Vagina (tissue), 2 donors: ENCODE measurements at regions not wholly inside any gene's neighbourhood (a gene's known extent, or its start where the extent isn't known, plus 50 kb on each side); places are given as distances from the start of the nearest gene placed in this dataset.
"Not testable (repeated sequence)": the region's sequence is repeated elsewhere in the genome, so short reads cannot be mapped to it uniquely, and the experiment has no call there.

Experiments
- DNase-seq, 2 donors: peaks; one replicate each; pipeline ENCODE4 v3.0.0-alpha.2; 2017; ENCODE audit errors: extremely low spot score in 2 of 2
- H3K27ac ChIP-seq: fragments of 200-600 bp; sonication (generic); one replicate; pipeline ENCODE4 v1.5.1; 2019
- H3K27me3 ChIP-seq: fragments of 200-600 bp; sonication (generic); one replicate; pipeline ENCODE4 v1.5.1; 2019
- H3K36me3 ChIP-seq, 2 donors: fragments of 200-600 bp; sonication (generic); one replicate each; pipeline ENCODE4 v1.5.1; 2017 to 2019
- H3K4me1 ChIP-seq: fragments of 200-600 bp; sonication (generic); one replicate; pipeline ENCODE4 v1.5.1; 2019
- H3K4me3 ChIP-seq, 2 donors: fragments of 200-600 bp; sonication (generic); 1 replicate in 1 of 2; 2 replicates in 1 of 2; pipeline ENCODE4 v1.5.1; 2016 to 2019
- H3K9me3 ChIP-seq: fragments of 200-600 bp; sonication (generic); one replicate; pipeline ENCODE4 v1.5.1; 2019
- CTCF ChIP-seq, 3 experiments: fragments of 450-650 bp in 2 of 3; fragments of 200-600 bp in 1 of 3; sonication (generic) in 1 of 3; IDR thresholded peaks; one replicate each; pipeline ENCODE4 v1.5.1; 2017 to 2019; ENCODE audit warnings: antibody characterized with exemption in 3 of 3, mild to moderate bottlenecking in 2 of 3, moderate library complexity in 2 of 3
- POLR2A ChIP-seq, 2 donors: fragments of 450-650 bp; IDR thresholded peaks; one replicate each; pipeline ENCODE4 v1.6.1; 2017; ENCODE audit warnings: antibody characterized with exemption in 2 of 2, mild to moderate bottlenecking in 2 of 2, moderate library complexity in 2 of 2
- POLR2AphosphoS5 ChIP-seq, 2 donors: sonication (generic); formaldehyde crosslinking; IDR thresholded peaks; one replicate each; pipeline ENCODE4 v1.9.0; 2017; ENCODE audit warnings: antibody characterized with exemption in 2 of 2, mild to moderate bottlenecking in 2 of 2, low read depth in 1 of 2; ENCODE audit not compliant: insufficient read depth in 1 of 2
- intact Hi-C: fragments of 100-400 bp; cut with DNase I; formaldehyde crosslinking; loops from one replicate; pipeline ENCODE4 v1.15.1; 2023

- H3K4me3 ChIP-seq = no peak overlapping the region
- no peaks in the 10 kb centered on the region for H3K36me3 ChIP-seq
- no peak overlapping the region for H3K27ac ChIP-seq
- H3K27me3 ChIP-seq = no peaks in the 10 kb centered on the region
- intact Hi-C loops = no loop called here
- peaks cover 23% of the 10 kb centered on the region for H3K4me1 ChIP-seq
- DNase-seq = no peak
- no peak for TF ChIP-seq POLR2AphosphoS5 (IDR thresholded peaks at IDR 0.05; ENCODE audit: insufficient read depth in 1 of 2, low read depth in 1 of 2)
- no peak for TF ChIP-seq POLR2A (IDR thresholded peaks at IDR 0.05)
- no peak for TF ChIP-seq CTCF (IDR thresholded peaks at IDR 0.05)
- H3K9me3 ChIP-seq = no peaks in the 10 kb centered on the region
Observed at GRCh38 chr10:121138112-121138860, 287.1 kb downstream of the WDR11 start.

DNA sequence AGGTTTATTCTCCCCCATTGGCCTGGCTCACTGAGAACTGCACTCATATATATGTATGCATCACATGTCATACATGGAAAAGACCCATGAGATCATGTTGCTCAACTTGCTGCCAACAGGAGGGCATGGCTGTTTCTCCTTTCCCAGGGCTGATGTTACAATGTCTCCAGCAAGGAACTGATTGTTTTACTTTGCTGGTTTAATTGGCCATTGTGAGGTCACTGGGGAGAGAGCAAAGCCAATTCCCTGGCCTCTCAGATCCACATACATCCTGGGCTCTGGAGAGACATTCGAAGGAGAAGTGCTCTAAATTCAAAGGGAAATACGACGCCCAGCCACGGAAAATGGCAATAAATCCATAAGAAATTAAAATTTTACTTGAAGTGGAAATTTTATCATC, 287.8 kb downstream of the WDR11 start:
- DNase-seq = no peak
- intact Hi-C loops = no loop called here
- TF ChIP-seq POLR2AphosphoS5 (IDR thresholded peaks at IDR 0.05; ENCODE audit: insufficient read depth in 1 of 2, low read depth in 1 of 2) (no peak), POLR2A (IDR thresholded peaks at IDR 0.05) (no peak), CTCF (IDR thresholded peaks at IDR 0.05) (no peak)

GRCh38 chr10:121145802-121146395, 294.7 kb downstream of the WDR11 start:
- intact Hi-C loops, H3K36me3 ChIP-seq, H3K27ac ChIP-seq, H3K4me3 ChIP-seq, H3K4me1 ChIP-seq, DNase-seq, H3K27me3 ChIP-seq, H3K9me3 ChIP-seq: not testable (repeated sequence)

More for the DNA sequence above, 287.8 kb downstream of the WDR11 start:
- no peaks in the 10 kb centered on the region for H3K36me3 ChIP-seq
- H3K27ac ChIP-seq = no peak overlapping the region
- no peaks in the 10 kb centered on the region for H3K9me3 ChIP-seq
- H3K4me1 ChIP-seq = peaks cover 23% of the 10 kb centered on the region
- H3K4me3 ChIP-seq = no peak overlapping the region
- no peaks in the 10 kb centered on the region for H3K27me3 ChIP-seq

DNA sequence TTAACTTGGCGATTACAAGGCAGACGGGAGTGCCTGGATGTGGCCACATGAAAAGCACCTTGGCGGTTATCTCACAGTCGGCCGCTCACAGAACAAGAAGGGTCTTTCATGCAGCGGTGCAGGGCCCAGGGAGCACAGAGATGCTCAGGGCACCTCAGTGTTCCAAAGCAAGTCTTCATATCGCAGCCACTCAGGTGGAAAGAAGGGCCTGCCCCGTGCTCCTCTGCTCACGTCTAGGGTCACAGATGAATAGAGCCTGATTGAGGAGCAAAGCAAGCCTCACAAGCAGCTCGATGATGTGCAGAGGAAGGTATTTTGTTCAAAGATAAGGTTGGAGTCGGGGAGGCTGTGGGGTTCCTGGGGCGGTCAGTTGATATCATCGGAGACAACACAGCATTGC, 297.8 kb downstream of the WDR11 start:
- Histone ChIP-seq H3K27me3 (no peaks in the 10 kb centered on the region), H3K36me3 (no peaks in the 10 kb centered on the region), H3K27ac (no peak overlapping the region), H3K4me3 (no peak overlapping the region), H3K9me3 (no peaks in the 10 kb centered on the region), H3K4me1 (no peaks in the 10 kb centered on the region)
- intact Hi-C loops = no loop called here
- no peak for TF ChIP-seq POLR2AphosphoS5 (IDR thresholded peaks at IDR 0.05; ENCODE audit: insufficient read depth in 1 of 2, low read depth in 1 of 2)
- TF ChIP-seq POLR2A (IDR thresholded peaks at IDR 0.05) = no peak
- TF ChIP-seq CTCF (IDR thresholded peaks at IDR 0.05) = no peak
- DNase-seq = no peak

DNA sequence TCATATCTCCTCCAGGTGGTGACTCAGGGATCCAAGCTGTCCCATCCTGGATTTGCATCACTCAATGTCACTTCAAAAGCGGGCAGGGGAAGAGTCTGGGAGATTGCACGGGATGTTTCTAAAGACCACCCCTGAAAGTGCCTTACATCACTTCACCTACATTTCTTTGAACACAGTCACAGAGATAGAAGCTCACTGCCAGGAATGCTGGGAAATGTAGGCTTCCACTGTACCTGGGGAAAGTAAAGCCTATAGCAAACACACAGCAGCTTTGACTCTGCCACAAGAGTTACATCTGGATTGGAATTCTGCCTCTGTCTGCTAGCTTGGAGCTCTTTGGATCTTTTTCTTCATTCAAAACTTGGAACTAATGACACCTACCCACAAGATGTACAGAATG, 300.9 kb downstream of the WDR11 start:
- no peaks in the 10 kb centered on the region for H3K36me3 ChIP-seq
- H3K27me3 ChIP-seq = no peaks in the 10 kb centered on the region
- no peak overlapping the region for H3K27ac ChIP-seq
- TF ChIP-seq POLR2AphosphoS5 (IDR thresholded peaks at IDR 0.05; ENCODE audit: insufficient read depth in 1 of 2, low read depth in 1 of 2) (no peak), CTCF (IDR thresholded peaks at IDR 0.05) (no peak), POLR2A (IDR thresholded peaks at IDR 0.05) (no peak)
- H3K4me1 ChIP-seq = no peaks in the 10 kb centered on the region
- H3K9me3 ChIP-seq = no peaks in the 10 kb centered on the region
- H3K4me3 ChIP-seq = no peak overlapping the region
- intact Hi-C loops = no loop called here
- DNase-seq = no peak
